ENCODE measurements at regions not wholly inside any gene's neighbourhood (a gene's known extent, or its start where the extent isn't known, plus 50 kb on each side); places are given as distances from the start of the nearest gene placed in this dataset.
A peak's percentile ranks its signal among the peaks of the same experiment; 100 is the strongest.

GRCh38 chr3:188947401-188948280 lies 224.1 kb upstream of the TPRG1 start:
- no peaks in the 10 kb centered on the region for H4K20me1 ChIP-seq (ENCODE audit: insufficient read depth, low read length)

More at GRCh38 chr3:188947401-188948280, 224.1 kb upstream of the TPRG1 start:
- no peaks in the 10 kb centered on the region for H3K79me2 ChIP-seq (ENCODE audit: insufficient read depth, low read length)
- no peak for DNase-seq (ENCODE audit: low spot score)
- no peaks in the 10 kb centered on the region for H3K9me3 ChIP-seq (ENCODE audit: low read length)
- POLR2A ChIA-PET = no interaction called here
- 92% methylated on average over 48 of the region's 48 CpGs for WGBS (ENCODE audit: low lambda C conversion rate)
- TF ChIP-seq ZZZ3 (CRISPR knock-in tag; IDR thresholded peaks at IDR 0.05; ENCODE audit: borderline replicate concordance) (no peak), ZNF224 (CRISPR knock-in tag; IDR thresholded peaks at IDR 0.05) (no peak), ELF1 (CRISPR knock-in tag; IDR thresholded peaks at IDR 0.05) (no peak), ZBTB38 (CRISPR knock-in tag; IDR thresholded peaks at IDR 0.05) (peak; percentile 26; the same call in 1 of the 2 replicates), ZBTB33 (CRISPR knock-in tag; IDR thresholded peaks at IDR 0.05) (0 out of 2 replicates have a peak, but pooled peaks have one; percentile 20), MAFK (conservative IDR thresholded peaks at IDR 0.05 in 1 of 2, IDR thresholded peaks at IDR 0.05 in 1 of 2; ENCODE audit: low read length in 2 of 2) (no peak)
- no peak for FAIRE-seq
- H3K36me3 ChIP-seq (replicated peaks in 1 of 2; ENCODE audit: control insufficient read depth in 1 of 2, insufficient read depth in 2 of 2, low read length in 2 of 2) = no peaks in the 10 kb centered on the region
- peak; percentile 41; the same call in 2 of the 3 replicates for ATAC-seq
- H3K4me2 ChIP-seq (ENCODE audit: low read depth, low read length) = no peak overlapping the region
- peaks cover 38% of the 10 kb centered on the region for H3K4me1 ChIP-seq (ENCODE audit: insufficient read depth, low read length)
- H2AFZ ChIP-seq (ENCODE audit: low read length) = no peak overlapping the region
- no peak overlapping the region for H3K9ac ChIP-seq (ENCODE audit: insufficient read depth, low read depth, low read length)
- CTCF ChIA-PET (ENCODE audit: low intra/inter-chr PET ratio, low total read pairs) = no interaction called here
- no peaks in the 10 kb centered on the region for H3K27me3 ChIP-seq (ENCODE audit: control insufficient read depth in 1 of 2, insufficient read depth in 2 of 2, low read length in 2 of 2)
- in situ Hi-C loops (cut with HindIII; ENCODE audit: extremely low pct_ligation_motif_present, low pct_unique_long_range_greater_than_20kb) (no loop called here), intact Hi-C loops (cut with micrococcal nuclease; ENCODE audit: unreplicated experiment) (no loop called here)
- no TSS peak for BruUV-seq (replicated peaks)
- H3K27ac ChIP-seq (ENCODE audit: extremely low read length, insufficient read depth, low read length) = no peak overlapping the region
- no peak overlapping the region for H3K4me3 ChIP-seq (replicated peaks in 1 of 3; ENCODE audit: insufficient read depth in 1 of 3, low read depth in 2 of 3, low read length in 3 of 3)
